SK-N-MC (cell line): ENCODE measurements at regions not wholly inside any gene's neighbourhood (a gene's known extent, or its start where the extent isn't known, plus 50 kb on each side); places are given as distances from the start of the nearest gene placed in this dataset.

Source experiments
- EZH2 ChIP-seq: fragments of 200-600 bp; sonication (generic); IDR thresholded peaks from one replicate; pipeline ENCODE4 v1.6.1; 2017; ENCODE audit warnings: antibody characterized with exemption
- FOXP2 ChIP-seq: optimal IDR thresholded peaks from 2 replicates; pipeline ENCODE3; 2011; ENCODE audit warnings: mild to moderate bottlenecking, moderate library complexity; ENCODE audit not compliant: insufficient read depth; ENCODE audit errors: extremely low read length, control extremely low read depth
- POLR2AphosphoS5 ChIP-seq: IDR thresholded peaks from 2 replicates; pipeline ENCODE4 v1.6.1; 2012; ENCODE audit warnings: mild to moderate bottlenecking, low read depth, low read length, borderline replicate concordance

DNA sequence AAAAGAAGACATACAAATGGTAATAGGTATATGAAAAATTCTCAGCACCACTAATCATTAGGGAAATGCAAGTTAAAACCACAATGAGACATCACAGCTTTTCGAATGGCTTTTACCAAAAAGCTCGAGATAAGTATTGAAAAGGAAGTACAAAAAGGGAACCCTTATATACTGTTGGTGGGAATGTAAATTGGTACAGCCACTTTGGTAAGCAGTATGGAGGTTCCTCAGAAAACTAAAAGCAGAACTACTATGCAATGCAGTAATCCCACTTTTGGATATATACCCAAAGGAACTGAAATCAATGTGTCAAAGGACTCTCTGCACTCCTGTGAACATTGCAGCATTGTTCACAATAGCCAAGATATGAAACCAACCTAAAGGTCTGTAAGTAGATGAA is 107.5 kb upstream of the SPATS2L start:
- no peak for TF ChIP-seq EZH2
- no peak for TF ChIP-seq POLR2AphosphoS5
- TF ChIP-seq FOXP2, result no peak
